ENCODE measurements at regions not wholly inside any gene's neighbourhood (a gene's known extent, or its start where the extent isn't known, plus 50 kb on each side); places are given as distances from the start of the nearest gene placed in this dataset.

DNA sequence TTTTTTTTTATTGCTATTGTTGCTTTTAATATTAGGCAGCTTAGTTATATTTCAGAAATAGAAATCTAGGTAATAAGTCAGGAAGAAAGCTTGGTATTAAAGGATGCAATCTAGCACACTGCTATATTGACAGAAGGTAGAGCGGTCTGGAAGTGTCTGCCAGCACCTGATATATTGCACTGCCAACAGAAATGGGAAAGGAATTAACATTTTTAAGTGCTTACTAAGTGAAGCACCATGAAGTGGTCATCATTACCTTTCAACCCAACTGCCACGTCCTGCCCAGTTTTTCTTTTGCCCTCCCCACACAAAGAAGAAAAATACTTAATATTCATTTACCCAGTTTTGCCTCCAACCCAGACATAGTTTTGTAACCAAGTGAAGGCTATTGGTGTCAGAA is 163.5 kb downstream of the KITLG start:
- WGBS (ENCODE audit: insufficient coverage): no CpG with 5 or more reads among the region's 2 CpGs

DNA sequence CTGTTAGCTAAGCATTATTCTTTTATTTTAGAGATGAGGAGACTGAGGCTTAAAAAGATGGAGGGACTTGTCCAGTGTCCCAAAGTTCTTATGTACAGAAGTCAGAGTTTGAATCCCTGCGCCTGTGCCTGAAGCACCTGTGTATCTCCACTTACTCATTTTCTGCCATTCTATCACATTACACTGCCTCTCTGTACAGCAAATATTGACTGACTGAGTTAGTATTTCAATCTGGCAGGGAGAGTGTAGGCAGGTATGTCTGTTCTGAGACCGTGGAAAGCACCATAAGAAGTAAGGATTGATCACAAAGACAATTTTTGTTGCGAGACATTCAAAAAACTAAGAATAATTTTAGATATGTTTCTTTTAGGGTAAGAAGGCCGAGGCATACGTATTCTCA is 162.7 kb downstream of the KITLG start:
- POLR2A ChIA-PET: no interaction called here
- H3K27me3 Mint-ChIP-seq: no peaks in the 10 kb centered on the region
- no peak for DNase-seq
- H3K4me3 Mint-ChIP-seq: no peak overlapping the region
- Histone ChIP-seq H3K27me3 (replicated peaks in 1 of 2; ENCODE audit: control insufficient read depth in 2 of 2, extremely low read depth in 1 of 2, insufficient read depth in 2 of 2, low read length in 1 of 2) (no peaks in the 10 kb centered on the region), H3K4me1 (ENCODE audit: control insufficient read depth in 1 of 2, extremely low read depth in 1 of 2, insufficient read depth in 2 of 2, low read length in 2 of 2) (no peaks in the 10 kb centered on the region), H3K36me3 (ENCODE audit: control insufficient read depth in 2 of 2, extremely low read depth in 1 of 2, insufficient read depth in 1 of 2, low read length in 1 of 2) (no peaks in the 10 kb centered on the region), H3K27ac (ENCODE audit: low read length) (no peak overlapping the region), H3K4me3 (ENCODE audit: control insufficient read depth in 1 of 2, extremely low read depth in 1 of 2, low read length in 1 of 2) (no peak overlapping the region), H3K9me3 (no peaks in the 10 kb centered on the region)
- ATAC-seq (replicated peaks in 1 of 4): no peak
- CTCF ChIA-PET: no interaction called here
- 72% methylated on average over 2 of the region's 5 CpGs for WGBS (ENCODE audit: insufficient coverage)
- H3K36me3 Mint-ChIP-seq: no peaks in the 10 kb centered on the region
- no peaks in the 10 kb centered on the region for H3K9me3 Mint-ChIP-seq
- H3K4me1 Mint-ChIP-seq: no peaks in the 10 kb centered on the region
- H3K27ac Mint-ChIP-seq: no peak overlapping the region

More for the DNA sequence above, 163.5 kb downstream of the KITLG start:
- Histone ChIP-seq H3K27me3 (replicated peaks in 1 of 2; ENCODE audit: control insufficient read depth in 2 of 2, extremely low read depth in 1 of 2, insufficient read depth in 2 of 2, low read length in 1 of 2) (no peaks in the 10 kb centered on the region), H3K4me3 (ENCODE audit: control insufficient read depth in 1 of 2, extremely low read depth in 1 of 2, low read length in 1 of 2) (no peak overlapping the region), H3K4me1 (ENCODE audit: control insufficient read depth in 1 of 2, extremely low read depth in 1 of 2, insufficient read depth in 2 of 2, low read length in 2 of 2) (no peaks in the 10 kb centered on the region), H3K9me3 (no peaks in the 10 kb centered on the region), H3K27ac (ENCODE audit: low read length) (no peak overlapping the region), H3K36me3 (ENCODE audit: control insufficient read depth in 2 of 2, extremely low read depth in 1 of 2, insufficient read depth in 1 of 2, low read length in 1 of 2) (no peaks in the 10 kb centered on the region)
- Mint-ChIP-seq H3K4me1 (no peaks in the 10 kb centered on the region), H3K4me3 (no peak overlapping the region), H3K27me3 (no peaks in the 10 kb centered on the region), H3K9me3 (no peaks in the 10 kb centered on the region), H3K36me3 (no peaks in the 10 kb centered on the region), H3K27ac (no peak overlapping the region)
- no peak for ATAC-seq (replicated peaks in 1 of 4)
- ChIA-PET CTCF (interaction anchor here in 1 of 2 donors (0.6 kb wide), 1 partner anchor 28 kb away, joined by 3 read pairs; no protein-coding TSS in a partner anchor), POLR2A (no interaction called here)
- no peak for DNase-seq

GRCh38 chr12:88418856-88419497 is 161.3 kb downstream of the KITLG start:
- 94% methylated on average over 3 of the region's 8 CpGs for WGBS (ENCODE audit: insufficient coverage)
- DNase-seq (no peak), ATAC-seq (replicated peaks in 1 of 4) (no peak)
- no peaks in the 10 kb centered on the region for H3K4me1 Mint-ChIP-seq
- no peaks in the 10 kb centered on the region for H3K36me3 ChIP-seq (ENCODE audit: control insufficient read depth in 2 of 2, extremely low read depth in 1 of 2, insufficient read depth in 1 of 2, low read length in 1 of 2)
- H3K4me3 ChIP-seq (ENCODE audit: control insufficient read depth in 1 of 2, extremely low read depth in 1 of 2, low read length in 1 of 2): no peak overlapping the region
- ChIA-PET CTCF (no interaction called here), POLR2A (no interaction called here)
- no peak overlapping the region for H3K27ac ChIP-seq (ENCODE audit: low read length)
- H3K36me3 Mint-ChIP-seq: no peaks in the 10 kb centered on the region
- no peak overlapping the region for H3K4me3 Mint-ChIP-seq
- H3K9me3 ChIP-seq: no peaks in the 10 kb centered on the region
- H3K27me3 Mint-ChIP-seq: no peaks in the 10 kb centered on the region
- H3K27ac Mint-ChIP-seq: no peak overlapping the region
- H3K9me3 Mint-ChIP-seq: no peaks in the 10 kb centered on the region
- no peaks in the 10 kb centered on the region for H3K4me1 ChIP-seq (ENCODE audit: control insufficient read depth in 1 of 2, extremely low read depth in 1 of 2, insufficient read depth in 2 of 2, low read length in 2 of 2)
- no peaks in the 10 kb centered on the region for H3K27me3 ChIP-seq (replicated peaks in 1 of 2; ENCODE audit: control insufficient read depth in 2 of 2, extremely low read depth in 1 of 2, insufficient read depth in 2 of 2, low read length in 1 of 2)

GRCh38 chr12:88419794-88420193 is 160.5 kb downstream of the KITLG start:
- DNase-seq: no peak
- POLR2A ChIA-PET: no interaction called here

GRCh38 chr12:88420457-88420856 is 159.8 kb downstream of the KITLG start:
- H3K4me1 ChIP-seq (ENCODE audit: control insufficient read depth in 1 of 2, extremely low read depth in 1 of 2, insufficient read depth in 2 of 2, low read length in 2 of 2): no peaks in the 10 kb centered on the region
- ATAC-seq (replicated peaks in 1 of 4) (no peak), DNase-seq (no peak)
- H3K27me3 ChIP-seq (replicated peaks in 1 of 2; ENCODE audit: control insufficient read depth in 2 of 2, extremely low read depth in 1 of 2, insufficient read depth in 2 of 2, low read length in 1 of 2): no peaks in the 10 kb centered on the region
- Mint-ChIP-seq H3K27ac (no peak overlapping the region), H3K4me3 (no peak overlapping the region), H3K9me3 (no peaks in the 10 kb centered on the region), H3K27me3 (no peaks in the 10 kb centered on the region), H3K36me3 (no peaks in the 10 kb centered on the region), H3K4me1 (no peaks in the 10 kb centered on the region)
- no peaks in the 10 kb centered on the region for H3K9me3 ChIP-seq
- ChIA-PET POLR2A (no interaction called here), CTCF (no interaction called here)
- H3K4me3 ChIP-seq (ENCODE audit: control insufficient read depth in 1 of 2, extremely low read depth in 1 of 2, low read length in 1 of 2): no peak overlapping the region
- H3K27ac ChIP-seq (ENCODE audit: low read length): no peak overlapping the region
- H3K36me3 ChIP-seq (ENCODE audit: control insufficient read depth in 2 of 2, extremely low read depth in 1 of 2, insufficient read depth in 1 of 2, low read length in 1 of 2): no peaks in the 10 kb centered on the region

More at GRCh38 chr12:88419794-88420193, 160.5 kb downstream of the KITLG start:
- Mint-ChIP-seq H3K27ac (no peak overlapping the region), H3K4me3 (no peak overlapping the region), H3K36me3 (no peaks in the 10 kb centered on the region), H3K9me3 (no peaks in the 10 kb centered on the region), H3K27me3 (no peaks in the 10 kb centered on the region), H3K4me1 (no peaks in the 10 kb centered on the region)
- Histone ChIP-seq H3K27me3 (replicated peaks in 1 of 2; ENCODE audit: control insufficient read depth in 2 of 2, extremely low read depth in 1 of 2, insufficient read depth in 2 of 2, low read length in 1 of 2) (no peaks in the 10 kb centered on the region), H3K36me3 (ENCODE audit: control insufficient read depth in 2 of 2, extremely low read depth in 1 of 2, insufficient read depth in 1 of 2, low read length in 1 of 2) (no peaks in the 10 kb centered on the region), H3K4me3 (ENCODE audit: control insufficient read depth in 1 of 2, extremely low read depth in 1 of 2, low read length in 1 of 2) (no peak overlapping the region), H3K27ac (ENCODE audit: low read length) (no peak overlapping the region), H3K4me1 (ENCODE audit: control insufficient read depth in 1 of 2, extremely low read depth in 1 of 2, insufficient read depth in 2 of 2, low read length in 2 of 2) (no peaks in the 10 kb centered on the region), H3K9me3 (no peaks in the 10 kb centered on the region)
- WGBS (ENCODE audit: insufficient coverage): no CpG with 5 or more reads among the region's 1 CpG
- CTCF ChIA-PET: no interaction called here
- no peak for ATAC-seq (replicated peaks in 1 of 4)

DNA sequence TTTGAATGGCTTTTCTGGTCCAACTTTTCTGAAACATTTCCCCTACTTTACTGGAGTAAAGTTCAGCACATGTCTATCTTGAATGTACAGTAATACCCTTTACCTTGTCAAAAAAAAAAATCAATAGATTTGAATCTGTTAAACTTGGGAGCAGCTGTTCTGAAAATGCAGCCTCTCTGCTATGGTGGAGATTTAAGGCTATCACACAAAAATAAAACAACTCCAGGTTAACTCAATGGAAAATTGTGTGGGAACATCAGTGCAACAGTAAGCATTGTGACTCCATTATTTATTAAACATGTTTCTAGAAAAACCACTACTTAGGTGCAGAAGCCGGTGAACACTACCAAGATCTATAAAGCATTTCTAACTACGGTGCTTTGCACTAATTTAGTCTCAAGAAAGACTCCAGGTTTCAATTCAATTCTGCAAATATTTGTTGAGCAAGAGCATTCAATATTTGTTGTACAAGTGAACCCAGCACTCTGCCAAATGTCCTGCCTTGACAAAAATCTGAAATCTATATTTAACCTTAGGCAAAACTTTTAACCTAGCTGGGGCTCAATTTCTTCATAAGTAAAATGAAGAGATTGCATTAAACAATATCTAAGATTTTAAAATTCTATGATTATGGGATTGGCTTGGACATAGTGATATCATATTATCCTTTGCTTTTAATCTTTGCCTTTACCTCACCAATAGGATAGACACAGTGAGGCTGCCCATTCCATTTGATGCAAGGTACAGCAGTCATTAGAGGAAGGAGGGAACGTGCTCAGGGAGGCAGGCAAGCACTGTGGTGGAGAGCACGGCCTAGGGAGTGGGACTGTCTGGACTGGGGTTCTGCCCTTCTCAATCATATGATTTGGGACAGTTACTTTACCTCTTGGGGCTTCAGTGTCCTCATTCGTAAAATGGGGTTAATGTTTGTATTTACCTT is 155.2 kb downstream of the KITLG start:
- DNase-seq: no peak
- POLR2A ChIA-PET: no interaction called here
- H3K9me3 ChIP-seq: no peaks in the 10 kb centered on the region
- H3K36me3 Mint-ChIP-seq: no peaks in the 10 kb centered on the region
- no peak overlapping the region for H3K27ac Mint-ChIP-seq
- CTCF ChIA-PET: no interaction called here
- no peak for ATAC-seq (replicated peaks in 1 of 4)
- peaks cover 0 to 5% (median 4%) of the 10 kb centered on the region in 3 donors for H3K9me3 Mint-ChIP-seq
- H3K36me3 ChIP-seq (ENCODE audit: control insufficient read depth in 2 of 2, extremely low read depth in 1 of 2, insufficient read depth in 1 of 2, low read length in 1 of 2): no peaks in the 10 kb centered on the region
- no peak overlapping the region for H3K27ac ChIP-seq (ENCODE audit: low read length)
- H3K4me1 Mint-ChIP-seq: no peaks in the 10 kb centered on the region
- H3K27me3 ChIP-seq (replicated peaks in 1 of 2; ENCODE audit: control insufficient read depth in 2 of 2, extremely low read depth in 1 of 2, insufficient read depth in 2 of 2, low read length in 1 of 2): no peaks in the 10 kb centered on the region
- no peak overlapping the region for H3K4me3 ChIP-seq (ENCODE audit: control insufficient read depth in 1 of 2, extremely low read depth in 1 of 2, low read length in 1 of 2)
- no peak overlapping the region for H3K4me3 Mint-ChIP-seq
- no peaks in the 10 kb centered on the region for H3K27me3 Mint-ChIP-seq
- 93% methylated on average over 3 of the region's 5 CpGs for WGBS (ENCODE audit: insufficient coverage)
- no peaks in the 10 kb centered on the region for H3K4me1 ChIP-seq (ENCODE audit: control insufficient read depth in 1 of 2, extremely low read depth in 1 of 2, insufficient read depth in 2 of 2, low read length in 2 of 2)

Data from T-cell (primary cell).